ENCODE measurements at regions not wholly inside any gene's neighbourhood (a gene's known extent, or its start where the extent isn't known, plus 50 kb on each side); places are given as distances from the start of the nearest gene placed in this dataset.

GRCh38 chr5:5616247-5616895 lies 193.9 kb downstream of the ICE1 start:
- TF ChIP-seq CTCF (conservative IDR thresholded peaks at IDR 0.05; ENCODE audit: low read depth, low read length) (peak; percentile 40; the same call in 1 of the 2 replicates), EZH2 (IDR thresholded peaks at IDR 0.05; ENCODE audit: low read length, unreplicated experiment) (no peak)

All from PC-3 (cell line).